Astrocyte (in vitro differentiated cells and primary cell): ENCODE measurements at regions not wholly inside any gene's neighbourhood (a gene's known extent, or its start where the extent isn't known, plus 50 kb on each side); places are given as distances from the start of the nearest gene placed in this dataset.

Experiments
- CTCF ChIP-seq: IDR thresholded peaks from 2 replicates; pipeline ENCODE4 v1.5.1; 2011; ENCODE audit warnings: low read depth, mild to moderate bottlenecking, inconsistent platforms, low read length, moderate library complexity; ENCODE audit not compliant: insufficient read depth
- EZH2 ChIP-seq: IDR thresholded peaks from 2 replicates; pipeline ENCODE4 v1.6.1; 2012; ENCODE audit warnings: mild to moderate bottlenecking, low read length, inconsistent platforms; ENCODE audit not compliant: insufficient read depth

- TF ChIP-seq CTCF (no peak), EZH2 (no peak)
These were observed 92.6 kb upstream of the TMPO start for GRCh38 chr12:98422812-98423211.
